K562 (cell line): ENCODE measurements at regions not wholly inside any gene's neighbourhood (a gene's known extent, or its start where the extent isn't known, plus 50 kb on each side); places are given as distances from the start of the nearest gene placed in this dataset.

ENCODE experiments used
- CAMTA2 ChIP-seq: fragments of 250-450 bp; sonication (Bioruptor Pico); conservative IDR thresholded peaks from 2 replicates; pipeline ENCODE4 v1.5.1; 2022
- CBX2 ChIP-seq: fragments of 200-600 bp; sonication (generic); IDR thresholded peaks from one replicate; pipeline ENCODE4 v1.6.1; 2012; ENCODE audit warnings: mild to moderate bottlenecking, low read length, inconsistent platforms; ENCODE audit not compliant: insufficient read depth, poor library complexity, severe bottlenecking
- CREB1 ChIP-seq, 2 experiments: sonication (generic) in 1 of 2; formaldehyde crosslinking in 1 of 2; IDR thresholded peaks; 2 replicates each; pipeline versions ENCODE4 v1.6.1 to v1.8.0; 2012 to 2022; ENCODE audit warnings: inconsistent platforms in 1 of 2, mild to moderate bottlenecking in 1 of 2, missing genetic modification reagents in 1 of 2, moderate library complexity in 1 of 2
- CTCFL ChIP-seq: IDR thresholded peaks from 2 replicates; pipeline ENCODE4 v1.6.1; 2011; ENCODE audit warnings: borderline replicate concordance, low read depth, mild to moderate bottlenecking, moderate library complexity, low read length; ENCODE audit not compliant: insufficient read depth, poor library complexity, severe bottlenecking
- FOXK2 ChIP-seq, 2 experiments: fragments of 450-650 bp; IDR thresholded peaks in 1 of 2; conservative IDR thresholded peaks in 1 of 2; 2 replicates each; pipeline ENCODE4 v1.6.1; 2016; ENCODE audit warnings: low read depth in 2 of 2, mild to moderate bottlenecking in 1 of 2
- HNRNPUL1 ChIP-seq: fragments of 200-400 bp; formaldehyde crosslinking; IDR thresholded peaks from 2 replicates; pipeline ENCODE4 v1.6.1; 2017; ENCODE audit warnings: low read length
- JUNB ChIP-seq: fragments of 450-650 bp; formaldehyde crosslinking; conservative IDR thresholded peaks from 2 replicates; pipeline ENCODE4 v1.4.0; 2020; ENCODE audit warnings: mild to moderate bottlenecking
- KAT2B ChIP-seq: IDR thresholded peaks from one replicate; pipeline ENCODE4 v1.6.1; 2012; ENCODE audit warnings: low read depth, mild to moderate bottlenecking, control low read depth, inconsistent platforms, low read length, moderate library complexity
- MAFG ChIP-seq: fragments of 450-650 bp; conservative IDR thresholded peaks from 2 replicates; pipeline ENCODE4 v1.6.1; 2016; ENCODE audit warnings: missing genetic modification characterization, missing compliant biosample characterization
- MAX ChIP-seq: sonication (generic); formaldehyde crosslinking; IDR thresholded peaks from 2 replicates; pipeline ENCODE4 v1.9.0; 2022; ENCODE audit warnings: mild to moderate bottlenecking, missing genetic modification reagents
- MBD1 ChIP-seq: fragments of 250-450 bp; sonication (Bioruptor Pico); IDR thresholded peaks from 2 replicates; pipeline ENCODE4 v1.8.0; 2022; ENCODE audit warnings: inconsistent platforms
- MCM3 ChIP-seq: fragments of 450-650 bp; IDR thresholded peaks from 2 replicates; pipeline ENCODE4 v1.6.1; 2016
- PHTF2 ChIP-seq: fragments of 250-450 bp; sonication (Bioruptor Pico); IDR thresholded peaks from 2 replicates; pipeline ENCODE4 v1.5.0; 2021; ENCODE audit warnings: mild to moderate bottlenecking
- POLR2B ChIP-seq: fragments of 450-650 bp; IDR thresholded peaks from 2 replicates; pipeline ENCODE4 v1.6.1; 2018; ENCODE audit warnings: low read depth; ENCODE audit not compliant: partially characterized antibody
- RBM17 ChIP-seq: fragments of 200-400 bp; formaldehyde crosslinking; IDR thresholded peaks from 2 replicates; pipeline ENCODE4 v1.6.1; 2017; ENCODE audit warnings: low read depth, mild to moderate bottlenecking, low read length, borderline replicate concordance
- SIRT6 ChIP-seq: IDR thresholded peaks from one replicate; pipeline ENCODE4 v1.6.1; 2012; ENCODE audit warnings: low read depth, mild to moderate bottlenecking, control low read depth, inconsistent platforms, low read length, moderate library complexity
- SLC30A9 ChIP-seq: fragments of 250-450 bp; sonication (Bioruptor Pico); IDR thresholded peaks from 2 replicates; pipeline ENCODE4 v1.8.0; 2022; ENCODE audit warnings: mild to moderate bottlenecking, moderate library complexity
- TAF1 ChIP-seq: IDR thresholded peaks from 2 replicates; pipeline ENCODE4 v1.6.1; 2011; ENCODE audit warnings: mild to moderate bottlenecking, low read length, moderate library complexity; ENCODE audit not compliant: insufficient read depth, control insufficient read depth, severe bottlenecking; ENCODE audit errors: extremely low read depth
- TARDBP ChIP-seq: fragments of 450-650 bp; IDR thresholded peaks from 2 replicates; pipeline ENCODE4 v1.6.1; 2016
- TFAM ChIP-seq: fragments of 250-450 bp; sonication (Bioruptor Pico); conservative IDR thresholded peaks from 2 replicates; pipeline ENCODE4 v1.5.0; 2021; ENCODE audit warnings: mild to moderate bottlenecking, moderate library complexity
- USF2 ChIP-seq: sonication (generic); formaldehyde crosslinking; IDR thresholded peaks from 2 replicates; pipeline ENCODE4 v1.5.0; 2020; ENCODE audit warnings: missing genetic modification reagents
- ZBTB2 ChIP-seq: fragments of 450-650 bp; IDR thresholded peaks from 2 replicates; pipeline ENCODE4 v1.6.1; 2016; ENCODE audit warnings: antibody characterized with exemption

GRCh38 chr7:106774768-106775551 lies 90.1 kb upstream of the PIK3CG start (continued):
- peak; percentile 92 for TF ChIP-seq POLR2B
- no peak for TF ChIP-seq MCM3
- TF ChIP-seq ZBTB2, result no peak; the same call in 1 of the 2 replicates
- TF ChIP-seq CTCFL, result no peak
- no peak for TF ChIP-seq USF2 (CRISPR knock-in tag)
- no peak for TF ChIP-seq TFAM
- TF ChIP-seq TARDBP, result no peak
- TF ChIP-seq TAF1, result peak; percentile 90
- TF ChIP-seq CBX2, result no peak
- TF ChIP-seq JUNB (CRISPR knock-in tag), result no peak
- TF ChIP-seq MAX (CRISPR knock-in tag), result no peak; the same call in 1 of the 2 replicates
- TF ChIP-seq SIRT6, result no peak
- peak; percentile 40; the same call in 1 of the 2 replicates for TF ChIP-seq CREB1 (IDR thresholded peaks at IDR 0.05)
- TF ChIP-seq CREB1 (CRISPR knock-in tag; IDR thresholded peaks at IDR 0.05), result peak; percentile 35; the same call in 1 of the 2 replicates
- peak; percentile 47; the same call in 1 of the 2 replicates for TF ChIP-seq MAFG (tag)
- TF ChIP-seq KAT2B, result no peak
- TF ChIP-seq RBM17, result no peak
- no peak for TF ChIP-seq PHTF2 (CRISPR knock-in tag)
- no peak for TF ChIP-seq HNRNPUL1
- TF ChIP-seq SLC30A9 (CRISPR knock-in tag), result no peak
- 0 out of 2 replicates have a peak, but pooled peaks have one; percentile 77 for TF ChIP-seq CAMTA2 (CRISPR knock-in tag)
- no peak for TF ChIP-seq MBD1
- peak; percentile 97 to 99 for TF ChIP-seq FOXK2 (conservative IDR thresholded peaks at IDR 0.05 in 1 of 2, IDR thresholded peaks at IDR 0.05 in 1 of 2; ENCODE audit: low read depth in 2 of 2)
